GM19468 (cell line): ENCODE measurements at regions not wholly inside any gene's neighbourhood (a gene's known extent, or its start where the extent isn't known, plus 50 kb on each side); places are given as distances from the start of the nearest gene placed in this dataset.

ENCODE experiments used
- ATAC-seq: cut with Tn5 transposase; IDR thresholded peaks from one replicate; pipeline ENCODE4 v1.9.1; 2021; ENCODE audit warnings: mild to moderate bottlenecking, moderate library complexity, moderate number of reproducible peaks; ENCODE audit not compliant: unreplicated experiment; ENCODE audit errors: extremely low read depth

GRCh38 chr11:79592824-79593223 lies 152.0 kb upstream of the TENM4 start:
- ATAC-seq: no peak

GRCh38 chr11:79592406-79592805 lies 151.6 kb upstream of the TENM4 start:
- no peak for ATAC-seq

- ATAC-seq: no peak
Observed at GRCh38 chr11:79582434-79582833, 141.6 kb upstream of the TENM4 start.

GRCh38 chr11:79579063-79579462 lies 138.2 kb upstream of the TENM4 start:
- no peak for ATAC-seq

GRCh38 chr11:79578116-79578515 lies 137.3 kb upstream of the TENM4 start:
- ATAC-seq: no peak

- no peak for ATAC-seq
Observed at GRCh38 chr11:79575701-79576100, 134.9 kb upstream of the TENM4 start.

GRCh38 chr11:79570104-79570503 lies 129.3 kb upstream of the TENM4 start:
- no peak for ATAC-seq

- ATAC-seq: no peak
Observed at GRCh38 chr11:79564288-79564925, 123.6 kb upstream of the TENM4 start.

GRCh38 chr11:79561496-79561895 lies 120.7 kb upstream of the TENM4 start:
- ATAC-seq: no peak

- no peak for ATAC-seq
Observed at GRCh38 chr11:79550809-79551208, 110.0 kb upstream of the TENM4 start.

- ATAC-seq: no peak
Observed at GRCh38 chr11:79547256-79547655, 106.4 kb upstream of the TENM4 start.

GRCh38 chr11:79546351-79546750 lies 105.5 kb upstream of the TENM4 start:
- no peak for ATAC-seq

- ATAC-seq: no peak
Observed at GRCh38 chr11:79544361-79544760, 103.5 kb upstream of the TENM4 start.

GRCh38 chr11:79543101-79543500 lies 102.3 kb upstream of the TENM4 start:
- no peak for ATAC-seq

GRCh38 chr11:79541466-79541865 lies 100.6 kb upstream of the TENM4 start:
- no peak for ATAC-seq

GRCh38 chr11:79538775-79539174 lies 97.9 kb upstream of the TENM4 start:
- ATAC-seq: no peak

GRCh38 chr11:79536155-79536917 lies 95.5 kb upstream of the TENM4 start:
- no peak for ATAC-seq

GRCh38 chr11:79535606-79536005 lies 94.8 kb upstream of the TENM4 start:
- ATAC-seq: no peak

GRCh38 chr11:79525257-79525656 lies 84.4 kb upstream of the TENM4 start:
- no peak for ATAC-seq

GRCh38 chr11:79522626-79523025 lies 81.8 kb upstream of the TENM4 start:
- no peak for ATAC-seq

- no peak for ATAC-seq
Observed at GRCh38 chr11:79520086-79520485, 79.3 kb upstream of the TENM4 start.

GRCh38 chr11:79515781-79516180 lies 75.0 kb upstream of the TENM4 start:
- no peak for ATAC-seq
